K562 (cell line): ENCODE measurements at regions not wholly inside any gene's neighbourhood (a gene's known extent, or its start where the extent isn't known, plus 50 kb on each side); places are given as distances from the start of the nearest gene placed in this dataset.

Experiments used
- ATAC-seq: fragments of 200-7000 bp; cut with Tn5 transposase; 3 replicates; pipeline ENCODE4 v1.9.1; 2020; ENCODE audit warnings: moderate library complexity
- BruUV-seq: library from RNA; stranded (reverse); fragments of 400-500 nt; replicated peaks from 2 replicates; lab custom pipeline; 2021; lab: Mats Ljungman, UMichigan
- CTCF ChIA-PET: fragments of 300-600 bp; formaldehyde crosslinking; extraction: SDS; loops from one replicate; lab custom pipeline; 2021; ENCODE audit warnings: low intra/inter-chr PET ratio; lab: Yijun Ruan, JAX
- POLR2A ChIA-PET: fragments of 300-600, 350-650 bp; sonication (Branson Sonifier 250); formaldehyde crosslinking; extraction: SDS; loops from one replicate; lab custom pipeline; 2021; ENCODE audit warnings: antibody characterized with exemption, inconsistent platforms; lab: Yijun Ruan, JAX
- DNase-seq, 4 experiments: peaks; one replicate each; pipeline versions ENCODE4 v3.0.0 to v3.0.0-alpha.2; 2011 to 2018; ENCODE audit warnings: low spot score in 3 of 4, mixed read lengths in 3 of 4; ENCODE audit errors: extremely low read depth in 1 of 4
- FAIRE-seq: peaks from 2 replicates; lab custom pipeline; 2011; peaks lifted over from hg19 to GRCh38; lab: Jason Lieb, UNC
- H2AFZ ChIP-seq: 2 replicates; pipeline ENCODE4 v1.6.0; 2011; ENCODE audit warnings: low read depth, low read length, control low read depth, inconsistent platforms
- H3K27ac ChIP-seq: fragments of 200-600 bp; 3 replicates; pipeline ENCODE4 v1.8.0; 2011; ENCODE audit warnings: low read depth, mild to moderate bottlenecking, control low read depth, inconsistent platforms, low read length, moderate library complexity, mixed read lengths; ENCODE audit errors: extremely low read depth
- H3K27me3 ChIP-seq, 2 experiments: fragments of 300-600 bp in 1 of 2; 2 replicates in 1 of 2; 3 replicates in 1 of 2; pipeline versions ENCODE4 v1.6.0 to v1.8.0; 2011; ENCODE audit warnings: inconsistent platforms in 2 of 2, low read length in 2 of 2, mild to moderate bottlenecking in 1 of 2, mixed read lengths in 1 of 2, moderate library complexity in 1 of 2; ENCODE audit not compliant: control insufficient read depth in 2 of 2, insufficient read depth in 2 of 2
- H3K36me3 ChIP-seq: fragments of 300-600 bp; 3 replicates; pipeline ENCODE4 v1.8.0; 2011; ENCODE audit warnings: mild to moderate bottlenecking, low read length, inconsistent platforms; ENCODE audit not compliant: control insufficient read depth, insufficient read depth
- H3K4me1 ChIP-seq, 2 experiments: fragments of 200-600 bp in 1 of 2; replicated peaks in 1 of 2; 2 replicates in 1 of 2; 3 replicates in 1 of 2; pipeline versions ENCODE4 v1.5.1 to v1.8.0; 2011; ENCODE audit warnings: inconsistent platforms in 2 of 2, low read length in 2 of 2, mild to moderate bottlenecking in 1 of 2, mixed read lengths in 1 of 2, moderate library complexity in 1 of 2; ENCODE audit not compliant: control insufficient read depth in 2 of 2, insufficient read depth in 2 of 2
- H3K4me2 ChIP-seq: 2 replicates; pipeline ENCODE4 v1.6.1; 2011; ENCODE audit warnings: low read length, control low read depth, inconsistent platforms, mixed read lengths; ENCODE audit not compliant: insufficient read depth
- H3K4me3 ChIP-seq: fragments of 200-600 bp; sonication (generic), shearing (Covaris generic); 2 replicates; pipeline ENCODE4 v1.5.1; 2016; ENCODE audit warnings: control low read depth, inconsistent platforms
- H3K79me2 ChIP-seq: fragments of 200-600 bp; 3 replicates; pipeline ENCODE4 v1.8.0; 2011; ENCODE audit warnings: low read length, inconsistent platforms; ENCODE audit not compliant: control insufficient read depth, insufficient read depth
- H3K9ac ChIP-seq, 2 experiments: 2 replicates each; pipeline versions ENCODE4 v1.6.0 to v1.6.1; 2011; ENCODE audit warnings: low read depth in 2 of 2, low read length in 2 of 2, control low read depth in 1 of 2, inconsistent platforms in 1 of 2, mild to moderate bottlenecking in 1 of 2, mixed read lengths in 1 of 2; ENCODE audit not compliant: insufficient read depth in 1 of 2
- H3K9me1 ChIP-seq: one replicate; pipeline ENCODE4 v1.6.0; 2011; ENCODE audit warnings: inconsistent platforms, mild to moderate bottlenecking, low read length, moderate library complexity; ENCODE audit not compliant: control insufficient read depth, insufficient read depth
- H3K9me3 ChIP-seq: replicated peaks from 2 replicates; pipeline ENCODE4 v1.5.1; 2011; ENCODE audit warnings: low read depth, low read length, inconsistent platforms; ENCODE audit not compliant: control insufficient read depth, insufficient read depth
- H4K20me1 ChIP-seq: replicated peaks from 2 replicates; pipeline ENCODE4 v1.6.1; 2011; ENCODE audit warnings: low read length, inconsistent platforms, mixed read lengths; ENCODE audit not compliant: control insufficient read depth, insufficient read depth
- CUX1 ChIP-seq: fragments of 200-800 bp; sonication (Bioruptor generic); IDR thresholded peaks from 2 replicates; pipeline ENCODE4 v1.6.1; 2016; ENCODE audit warnings: missing genetic modification characterization, missing compliant biosample characterization
- ETV1 ChIP-seq: fragments of 450-650 bp; conservative IDR thresholded peaks from 2 replicates; pipeline ENCODE4 v1.6.1; 2016; ENCODE audit warnings: missing genetic modification characterization, control low read depth, low read depth, missing compliant biosample characterization
- HMG20A ChIP-seq: fragments of 450-650 bp; formaldehyde crosslinking; conservative IDR thresholded peaks from 2 replicates; pipeline ENCODE4 v1.4.0; 2020; ENCODE audit warnings: mild to moderate bottlenecking, mixed read lengths
- KDM4B ChIP-seq, 2 experiments: fragments of 450-650 bp in 1 of 2; sonication (generic) in 1 of 2; IDR thresholded peaks; 2 replicates each; pipeline ENCODE4 v1.6.1; 2016 to 2017; ENCODE audit warnings: borderline replicate concordance in 2 of 2, antibody characterized with exemption in 1 of 2, low read depth in 1 of 2, mild to moderate bottlenecking in 1 of 2
- NCOA1 ChIP-seq: fragments of 450-650 bp; IDR thresholded peaks from 2 replicates; pipeline ENCODE4 v1.6.1; 2016; ENCODE audit warnings: low read depth
- PPARD ChIP-seq: fragments of 250-450 bp; sonication (Bioruptor Pico); IDR thresholded peaks from 2 replicates; pipeline ENCODE4 v1.8.0; 2022; ENCODE audit warnings: inconsistent platforms, mild to moderate bottlenecking, moderate library complexity
- PRDM10 ChIP-seq: fragments of 450-650 bp; IDR thresholded peaks from 2 replicates; pipeline ENCODE4 v1.6.1; 2018; ENCODE audit not compliant: partially characterized antibody
- RHOXF2B ChIP-seq: fragments of 250-450 bp; sonication (Bioruptor Pico); conservative IDR thresholded peaks from 2 replicates; pipeline ENCODE4 v1.5.1; 2021
- SAFB2 ChIP-seq: fragments of 200-400 bp; formaldehyde crosslinking; IDR thresholded peaks from 2 replicates; pipeline ENCODE4 v1.6.1; 2018; ENCODE audit warnings: borderline replicate concordance, low read length, low read depth, moderate library complexity; ENCODE audit not compliant: severe bottlenecking
- SUPT5H ChIP-seq: fragments of 450-650 bp; IDR thresholded peaks from 2 replicates; pipeline ENCODE4 v1.6.1; 2016
- WGBS: fragments of 100-300 bp; shearing (Covaris generic); methylation state at CpG from one replicate; pipeline ENCODE4 v1.1.6; 2016; ENCODE audit warnings: low coverage, mixed read lengths; ENCODE audit not compliant: insufficient coverage; ENCODE audit errors: missing lambda C conversion rate; 5-methylcytosine and 5-hydroxymethylcytosine counted together
- in situ Hi-C: fragments of 300-500 bp; cut with MboI; formaldehyde crosslinking; loops from 4 replicates; pipeline ENCODE4 v1.15.0; 2018; ENCODE audit warnings: inconsistent platforms, mixed read lengths
- intact Hi-C: fragments of 100-400 bp; cut with micrococcal nuclease; formaldehyde crosslinking; loops from 2 replicates; pipeline ENCODE4 v1.14.2; 2022

- Histone ChIP-seq H3K36me3 (no peaks in the 10 kb centered on the region), H3K27ac (no peak overlapping the region), H4K20me1 (no peaks in the 10 kb centered on the region), H3K4me2 (no peak overlapping the region), H3K4me1 (no peaks in the 10 kb centered on the region), H3K79me2 (no peaks in the 10 kb centered on the region), H3K27me3 (peaks cover 0 to 2% of the 10 kb centered on the region in 2 experiments; a peak in 1 of 5 replicates), H3K4me3 (no peak overlapping the region), H3K9me3 (no peaks in the 10 kb centered on the region), H3K9me1 (no peaks in the 10 kb centered on the region), H3K9ac (no peak overlapping the region), H2AFZ (no peak overlapping the region)
- BruUV-seq, result no TSS peak
- POLR2A ChIA-PET, result interaction anchor here (0.6 to 0.7 kb wide), 2 partner anchors 33 to 161 kb away, joined by 4 read pairs; no protein-coding TSS in a partner anchor
- TF ChIP-seq SUPT5H, result no peak
- no peak for TF ChIP-seq HMG20A (CRISPR knock-in tag)
- no peak for TF ChIP-seq KDM4B (IDR thresholded peaks at IDR 0.05; ENCODE audit: borderline replicate concordance in 2 of 2, low read depth in 1 of 2)
- TF ChIP-seq CUX1 (CRISPR knock-in tag), result no peak
- no peak for TF ChIP-seq PRDM10
- no peak for TF ChIP-seq NCOA1
- TF ChIP-seq PPARD, result no peak
- TF ChIP-seq ETV1 (tag), result no peak
- TF ChIP-seq SAFB2, result no peak
- no peak for TF ChIP-seq RHOXF2B
- CTCF ChIA-PET, result no interaction called here
- ATAC-seq, result no peak
- no peak for FAIRE-seq
- in situ Hi-C loops, result no loop called here
- intact Hi-C loops, result no loop called here
- DNase-seq, result no peak
- WGBS, result 8% methylated on average over 7 of the region's 7 CpGs
Measured at GRCh38 chr5:74454263-74455030, 186.1 kb downstream of the ENC1 start.
